K562 (cell line): ENCODE measurements at regions not wholly inside any gene's neighbourhood (a gene's known extent, or its start where the extent isn't known, plus 50 kb on each side); places are given as distances from the start of the nearest gene placed in this dataset.

Experiments
- ATAC-seq: fragments of 200-7000 bp; cut with Tn5 transposase; 3 replicates; pipeline ENCODE4 v1.9.1; 2020; ENCODE audit warnings: moderate library complexity
- BruUV-seq: library from RNA; stranded (reverse); fragments of 400-500 nt; replicated peaks from 2 replicates; lab custom pipeline; 2021; lab: Mats Ljungman, UMichigan
- CTCF ChIA-PET: fragments of 300-600 bp; formaldehyde crosslinking; extraction: SDS; loops from one replicate; lab custom pipeline; 2021; ENCODE audit warnings: low intra/inter-chr PET ratio; lab: Yijun Ruan, JAX
- POLR2A ChIA-PET: fragments of 300-600, 350-650 bp; sonication (Branson Sonifier 250); formaldehyde crosslinking; extraction: SDS; loops from one replicate; lab custom pipeline; 2021; ENCODE audit warnings: antibody characterized with exemption, inconsistent platforms; lab: Yijun Ruan, JAX
- DNase-seq, 4 experiments: peaks; one replicate each; pipeline versions ENCODE4 v3.0.0 to v3.0.0-alpha.2; 2011 to 2018; ENCODE audit warnings: low spot score in 3 of 4, mixed read lengths in 3 of 4; ENCODE audit errors: extremely low read depth in 1 of 4
- FAIRE-seq: peaks from 2 replicates; lab custom pipeline; 2011; peaks lifted over from hg19 to GRCh38; lab: Jason Lieb, UNC
- H2AFZ ChIP-seq: 2 replicates; pipeline ENCODE4 v1.6.0; 2011; ENCODE audit warnings: low read depth, low read length, control low read depth, inconsistent platforms
- H3K27ac ChIP-seq: fragments of 200-600 bp; 3 replicates; pipeline ENCODE4 v1.8.0; 2011; ENCODE audit warnings: low read depth, mild to moderate bottlenecking, control low read depth, inconsistent platforms, low read length, moderate library complexity, mixed read lengths; ENCODE audit errors: extremely low read depth
- H3K27me3 ChIP-seq, 2 experiments: fragments of 300-600 bp in 1 of 2; 2 replicates in 1 of 2; 3 replicates in 1 of 2; pipeline versions ENCODE4 v1.6.0 to v1.8.0; 2011; ENCODE audit warnings: inconsistent platforms in 2 of 2, low read length in 2 of 2, mild to moderate bottlenecking in 1 of 2, mixed read lengths in 1 of 2, moderate library complexity in 1 of 2; ENCODE audit not compliant: control insufficient read depth in 2 of 2, insufficient read depth in 2 of 2
- H3K36me3 ChIP-seq: fragments of 300-600 bp; 3 replicates; pipeline ENCODE4 v1.8.0; 2011; ENCODE audit warnings: mild to moderate bottlenecking, low read length, inconsistent platforms; ENCODE audit not compliant: control insufficient read depth, insufficient read depth
- H3K4me1 ChIP-seq, 2 experiments: fragments of 200-600 bp in 1 of 2; replicated peaks in 1 of 2; 2 replicates in 1 of 2; 3 replicates in 1 of 2; pipeline versions ENCODE4 v1.5.1 to v1.8.0; 2011; ENCODE audit warnings: inconsistent platforms in 2 of 2, low read length in 2 of 2, mild to moderate bottlenecking in 1 of 2, mixed read lengths in 1 of 2, moderate library complexity in 1 of 2; ENCODE audit not compliant: control insufficient read depth in 2 of 2, insufficient read depth in 2 of 2
- H3K4me2 ChIP-seq: 2 replicates; pipeline ENCODE4 v1.6.1; 2011; ENCODE audit warnings: low read length, control low read depth, inconsistent platforms, mixed read lengths; ENCODE audit not compliant: insufficient read depth
- H3K4me3 ChIP-seq: fragments of 200-600 bp; sonication (generic), shearing (Covaris generic); 2 replicates; pipeline ENCODE4 v1.5.1; 2016; ENCODE audit warnings: control low read depth, inconsistent platforms
- H3K79me2 ChIP-seq: fragments of 200-600 bp; 3 replicates; pipeline ENCODE4 v1.8.0; 2011; ENCODE audit warnings: low read length, inconsistent platforms; ENCODE audit not compliant: control insufficient read depth, insufficient read depth
- H3K9ac ChIP-seq, 2 experiments: 2 replicates each; pipeline versions ENCODE4 v1.6.0 to v1.6.1; 2011; ENCODE audit warnings: low read depth in 2 of 2, low read length in 2 of 2, control low read depth in 1 of 2, inconsistent platforms in 1 of 2, mild to moderate bottlenecking in 1 of 2, mixed read lengths in 1 of 2; ENCODE audit not compliant: insufficient read depth in 1 of 2
- H3K9me1 ChIP-seq: one replicate; pipeline ENCODE4 v1.6.0; 2011; ENCODE audit warnings: inconsistent platforms, mild to moderate bottlenecking, low read length, moderate library complexity; ENCODE audit not compliant: control insufficient read depth, insufficient read depth
- H3K9me3 ChIP-seq: replicated peaks from 2 replicates; pipeline ENCODE4 v1.5.1; 2011; ENCODE audit warnings: low read depth, low read length, inconsistent platforms; ENCODE audit not compliant: control insufficient read depth, insufficient read depth
- H4K20me1 ChIP-seq: replicated peaks from 2 replicates; pipeline ENCODE4 v1.6.1; 2011; ENCODE audit warnings: low read length, inconsistent platforms, mixed read lengths; ENCODE audit not compliant: control insufficient read depth, insufficient read depth
- BCOR ChIP-seq: fragments of 450-650 bp; IDR thresholded peaks from 2 replicates; pipeline ENCODE4 v1.6.1; 2016
- CBFA2T2 ChIP-seq: fragments of 450-650 bp; conservative IDR thresholded peaks from 2 replicates; pipeline ENCODE4 v1.6.1; 2017; ENCODE audit warnings: mild to moderate bottlenecking
- CLOCK ChIP-seq: fragments of 250-450 bp; sonication (Bioruptor Pico); IDR thresholded peaks from 2 replicates; pipeline ENCODE4 v1.4.0; 2020; ENCODE audit warnings: mild to moderate bottlenecking, moderate library complexity, borderline replicate concordance
- FOXM1 ChIP-seq, 2 experiments: fragments of 450-650 bp in 1 of 2; sonication (generic) in 1 of 2; formaldehyde crosslinking in 1 of 2; IDR thresholded peaks; 2 replicates each; pipeline versions ENCODE4 v1.6.1 to v1.9.0; 2017 to 2022; ENCODE audit warnings: low read depth in 2 of 2, mild to moderate bottlenecking in 2 of 2, missing genetic modification reagents in 1 of 2, moderate library complexity in 1 of 2
- GMEB1 ChIP-seq: fragments of 250-450 bp; sonication (Bioruptor Pico); IDR thresholded peaks from 2 replicates; pipeline ENCODE4 v1.4.0; 2020; ENCODE audit warnings: mild to moderate bottlenecking
- LARP7 ChIP-seq: fragments of 450-650 bp; IDR thresholded peaks from 2 replicates; pipeline ENCODE4 v1.6.1; 2016
- NR2C2 ChIP-seq, 2 experiments: fragments of 200-800 bp in 1 of 2; sonication (Bioruptor generic) in 1 of 2; sonication (generic) in 1 of 2; formaldehyde crosslinking in 1 of 2; IDR thresholded peaks; 2 replicates each; pipeline versions ENCODE4 v1.6.1 to v1.8.0; 2016 to 2022; ENCODE audit warnings: mild to moderate bottlenecking in 1 of 2, missing compliant biosample characterization in 1 of 2, missing genetic modification characterization in 1 of 2, missing genetic modification reagents in 1 of 2
- ZBTB7A ChIP-seq: IDR thresholded peaks from 2 replicates; pipeline ENCODE4 v1.6.1; 2011; ENCODE audit warnings: low read depth, mild to moderate bottlenecking, low read length, moderate library complexity, borderline replicate concordance; ENCODE audit not compliant: control insufficient read depth
- ZNF436 ChIP-seq: fragments of 250-450, 450-650 bp; sonication (Bioruptor Pico); formaldehyde crosslinking; IDR thresholded peaks from 2 replicates; pipeline ENCODE4 v1.7.0; 2020; ENCODE audit warnings: mild to moderate bottlenecking
- ZNF518B ChIP-seq: fragments of 250-450 bp; sonication (Bioruptor Pico); IDR thresholded peaks from 2 replicates; pipeline ENCODE4 v1.5.0; 2021; ENCODE audit warnings: mild to moderate bottlenecking, moderate library complexity
- WGBS: fragments of 100-300 bp; shearing (Covaris generic); methylation state at CpG from one replicate; pipeline ENCODE4 v1.1.6; 2016; ENCODE audit warnings: low coverage, mixed read lengths; ENCODE audit not compliant: insufficient coverage; ENCODE audit errors: missing lambda C conversion rate; 5-methylcytosine and 5-hydroxymethylcytosine counted together
- in situ Hi-C: fragments of 300-500 bp; cut with MboI; formaldehyde crosslinking; loops from 4 replicates; pipeline ENCODE4 v1.15.0; 2018; ENCODE audit warnings: inconsistent platforms, mixed read lengths
- intact Hi-C: fragments of 100-400 bp; cut with micrococcal nuclease; formaldehyde crosslinking; loops from 2 replicates; pipeline ENCODE4 v1.14.2; 2022

DNA sequence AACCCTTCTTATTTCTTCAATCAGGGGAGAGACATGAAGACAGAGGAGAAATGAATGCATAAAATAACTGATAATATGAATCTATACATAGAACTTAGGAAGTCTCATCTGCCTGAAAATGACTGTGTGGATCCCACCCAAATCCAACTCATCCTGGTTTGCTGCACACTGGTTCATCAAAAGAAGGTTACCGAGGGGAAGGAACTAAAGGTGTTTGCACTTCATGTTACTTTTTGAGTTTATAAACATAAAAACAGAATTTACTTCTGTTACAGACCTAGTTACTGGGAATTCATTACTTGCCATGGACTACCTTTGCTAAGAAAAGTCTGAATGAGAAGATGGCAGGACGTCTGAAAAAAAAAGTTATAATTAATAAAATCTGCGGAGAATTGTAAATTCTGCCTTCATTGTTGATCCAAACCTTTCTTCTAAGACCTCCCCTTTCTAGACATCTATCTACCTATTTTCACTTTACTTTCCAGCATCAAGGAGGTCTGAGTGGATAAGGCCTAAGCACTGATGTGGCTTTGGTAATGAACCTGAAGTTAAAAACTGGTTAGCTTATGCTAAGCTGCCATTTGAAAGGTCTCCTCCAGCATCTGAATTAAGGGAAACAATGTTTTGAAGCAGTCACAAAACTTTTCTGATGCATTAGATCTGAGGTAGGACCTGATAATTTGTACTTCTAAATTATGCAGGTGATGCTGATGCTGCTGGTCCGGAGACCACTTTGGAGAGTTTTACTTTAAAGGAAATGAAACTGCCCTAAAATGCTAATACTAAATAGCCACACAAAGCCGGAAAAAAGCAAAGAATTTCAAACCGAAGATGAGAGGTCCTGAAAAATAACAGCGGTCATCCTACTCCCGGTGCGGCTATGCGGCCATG, 84.0 kb downstream of the HFE start (continued):
- TF ChIP-seq ZBTB7A (no peak), ZNF436 (CRISPR knock-in tag) (peak; percentile 42; the same call in 1 of the 2 replicates), BCOR (no peak)

GRCh38 chr6:26172608-26172968, 85.4 kb downstream of the HFE start:
- ATAC-seq (peak; percentile 63), FAIRE-seq (peak; percentile 77), DNase-seq (peak in 1 of 4 experiments; percentile 66)
- Histone ChIP-seq H3K4me1 (peaks cover 14 to 33% of the 10 kb centered on the region in 2 experiments), H3K27me3 (no peaks in the 10 kb centered on the region), H3K4me3 (peak overlapping the region; percentile 47), H2AFZ (peak overlapping the region; percentile 35; the same call in 1 of the 2 replicates), H3K4me2 (peak overlapping the region; percentile 77), H3K79me2 (peaks cover 85% of the 10 kb centered on the region), H4K20me1 (no peaks in the 10 kb centered on the region), H3K9ac (peak overlapping the region; percentile 74 to 93), H3K9me1 (no peaks in the 10 kb centered on the region), H3K9me3 (no peaks in the 10 kb centered on the region), H3K27ac (peak overlapping the region; percentile 79), H3K36me3 (peaks cover 6% of the 10 kb centered on the region; the same call in 1 of the 3 replicates)
- intact Hi-C loops, result loop anchor here (1.0 to 5.0 kb wide), 2 partner anchors 48 to 105 kb away; a partner anchor contains a TSS
- 0% methylated on average over 10 of the region's 10 CpGs for WGBS
- in situ Hi-C loops, result no loop called here
- TSS peak; percentile 42 for BruUV-seq
- CTCF ChIA-PET, result interaction anchor here (0.7 to 1.1 kb wide), 2 partner anchors 18 to 107 kb away, joined by 3 to 6 read pairs; no protein-coding TSS in a partner anchor
- POLR2A ChIA-PET, result interaction anchor here (0.7 to 11.9 kb wide), 16 partner anchors 9 to 421 kb away, joined by 3 to 323 read pairs (median 5); a partner anchor contains a TSS
- TF ChIP-seq ZNF518B (CRISPR knock-in tag) (no peak), NR2C2 (CRISPR knock-in tag; IDR thresholded peaks at IDR 0.05) (no peak), NR2C2 (tag; IDR thresholded peaks at IDR 0.05) (0 out of 2 replicates have a peak, but pooled peaks have one; percentile 10), GMEB1 (CRISPR knock-in tag) (peak; percentile 8; the same call in 1 of the 2 replicates), LARP7 (no peak), CBFA2T2 (no peak), CLOCK (CRISPR knock-in tag) (no peak), FOXM1 (IDR thresholded peaks at IDR 0.05; ENCODE audit: low read depth) (0 out of 2 replicates have a peak, but pooled peaks have one; percentile 14), FOXM1 (CRISPR knock-in tag; IDR thresholded peaks at IDR 0.05; ENCODE audit: low read depth) (no peak)
